ENCODE measurements at regions not wholly inside any gene's neighbourhood (a gene's known extent, or its start where the extent isn't known, plus 50 kb on each side); places are given as distances from the start of the nearest gene placed in this dataset.

DNA sequence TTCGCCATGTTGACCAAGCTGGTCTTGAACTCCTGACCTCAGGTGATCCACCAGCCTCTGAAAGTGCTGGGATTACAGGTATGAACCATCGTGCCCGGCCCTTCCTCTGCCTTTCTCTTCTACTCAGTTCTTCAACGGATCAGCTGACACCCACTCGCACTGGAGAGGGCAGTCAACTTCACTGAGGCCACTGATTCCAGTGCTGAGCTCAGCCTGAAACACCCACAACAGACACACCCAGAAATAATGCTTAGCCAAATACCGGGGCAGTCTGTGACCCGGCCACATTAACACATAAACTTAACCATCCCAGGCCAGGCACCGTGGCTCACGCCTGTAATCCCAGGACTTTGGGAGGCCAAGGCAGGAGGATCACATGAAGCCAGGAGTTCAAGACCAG lies 119.3 kb upstream of the CHST15 start:
- no peaks in the 10 kb centered on the region for H3K36me3 Mint-ChIP-seq (ENCODE audit: insufficient read depth)
- H3K9me3 Mint-ChIP-seq = no peaks in the 10 kb centered on the region
- H3K27ac Mint-ChIP-seq (ENCODE audit: low read depth) = no peak overlapping the region
- DNase-seq (ENCODE audit: low spot score in 2 of 2) = no peak
- ATAC-seq (replicated peaks; ENCODE audit: extremely low read depth, poor library complexity, severe bottlenecking) = no peak
- H3K27me3 Mint-ChIP-seq = peaks cover 19% of the 10 kb centered on the region
- no peaks in the 10 kb centered on the region for H3K4me1 Mint-ChIP-seq
- H3K4me3 Mint-ChIP-seq = no peak overlapping the region

DNA sequence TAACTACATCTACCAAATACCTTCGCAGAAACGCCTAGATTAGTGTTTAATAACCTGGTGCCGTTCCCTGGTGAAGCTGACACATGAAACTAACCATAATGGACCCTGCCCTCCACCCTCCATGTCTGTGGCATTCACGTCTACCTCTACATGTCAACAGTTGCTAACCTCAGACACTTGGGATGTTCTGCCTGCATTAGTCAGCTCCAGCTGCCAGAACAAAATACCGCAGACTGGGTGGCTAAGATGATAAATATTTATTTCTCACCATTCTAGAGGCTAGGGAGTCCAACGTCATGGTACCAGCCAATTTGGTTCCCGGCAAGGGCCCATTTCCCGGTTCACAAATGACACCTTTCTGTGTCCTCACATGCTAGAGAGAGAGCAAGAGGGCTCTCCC lies 118.5 kb upstream of the CHST15 start:
- Mint-ChIP-seq H3K27ac (ENCODE audit: low read depth) (no peak overlapping the region), H3K27me3 (peaks cover 22% of the 10 kb centered on the region), H3K9me3 (no peaks in the 10 kb centered on the region), H3K4me1 (no peaks in the 10 kb centered on the region), H3K4me3 (no peak overlapping the region), H3K36me3 (ENCODE audit: insufficient read depth) (no peaks in the 10 kb centered on the region)
- DNase-seq (ENCODE audit: low spot score in 2 of 2) (no peak), ATAC-seq (replicated peaks; ENCODE audit: extremely low read depth, poor library complexity, severe bottlenecking) (no peak)

DNA sequence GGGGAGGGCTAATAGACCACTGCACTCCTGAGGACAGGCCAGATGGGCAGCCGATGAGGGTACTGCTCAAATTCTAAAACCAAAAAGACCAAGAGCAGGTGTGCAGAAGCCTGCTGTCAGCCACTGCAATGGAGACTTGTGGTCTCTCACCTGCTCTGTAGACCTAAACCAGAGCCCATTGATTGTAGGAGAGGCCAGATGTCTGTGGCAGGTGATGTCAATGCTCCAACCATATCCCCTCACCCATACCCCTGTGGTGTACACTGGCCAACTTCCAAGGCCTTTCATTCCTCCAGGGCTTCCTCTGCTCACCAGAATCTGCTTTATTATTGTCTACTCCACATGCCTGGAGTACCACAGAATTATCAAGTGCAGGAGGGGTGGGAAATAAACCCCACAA lies 116.9 kb upstream of the CHST15 start:
- Mint-ChIP-seq H3K9me3 (no peaks in the 10 kb centered on the region), H3K27me3 (peaks cover 17% of the 10 kb centered on the region), H3K36me3 (ENCODE audit: insufficient read depth) (no peaks in the 10 kb centered on the region), H3K4me3 (no peak overlapping the region), H3K27ac (ENCODE audit: low read depth) (no peak overlapping the region), H3K4me1 (no peaks in the 10 kb centered on the region)
- ATAC-seq (replicated peaks; ENCODE audit: extremely low read depth, poor library complexity, severe bottlenecking) (no peak), DNase-seq (ENCODE audit: low spot score in 2 of 2) (no peak)

DNA sequence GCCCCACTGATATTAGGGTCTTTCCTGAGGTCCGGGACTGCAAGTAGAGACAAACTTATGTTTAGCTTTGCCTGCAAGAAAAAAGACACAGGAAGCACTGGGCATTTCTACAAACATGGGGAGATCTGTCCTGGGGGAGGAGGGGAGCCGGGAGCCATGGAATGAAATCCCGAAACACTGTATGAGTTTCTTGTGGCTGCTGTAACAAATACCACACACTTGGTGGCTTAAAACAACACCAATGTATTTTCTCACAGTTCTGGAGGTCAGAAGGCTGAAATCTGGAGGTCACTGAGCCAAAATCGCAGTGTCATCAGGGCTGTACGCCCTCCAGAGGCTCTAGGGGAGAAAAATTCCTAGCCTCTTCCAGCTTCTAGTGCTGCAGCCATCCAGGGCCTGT lies 114.0 kb upstream of the CHST15 start:
- Mint-ChIP-seq H3K4me3 (no peak overlapping the region), H3K36me3 (ENCODE audit: insufficient read depth) (no peaks in the 10 kb centered on the region), H3K4me1 (no peaks in the 10 kb centered on the region), H3K27ac (ENCODE audit: low read depth) (no peak overlapping the region), H3K9me3 (no peaks in the 10 kb centered on the region), H3K27me3 (peaks cover 29% of the 10 kb centered on the region)
- DNase-seq (ENCODE audit: low spot score in 2 of 2) = no peak
- ATAC-seq (replicated peaks; ENCODE audit: extremely low read depth, poor library complexity, severe bottlenecking) = no peak

DNA sequence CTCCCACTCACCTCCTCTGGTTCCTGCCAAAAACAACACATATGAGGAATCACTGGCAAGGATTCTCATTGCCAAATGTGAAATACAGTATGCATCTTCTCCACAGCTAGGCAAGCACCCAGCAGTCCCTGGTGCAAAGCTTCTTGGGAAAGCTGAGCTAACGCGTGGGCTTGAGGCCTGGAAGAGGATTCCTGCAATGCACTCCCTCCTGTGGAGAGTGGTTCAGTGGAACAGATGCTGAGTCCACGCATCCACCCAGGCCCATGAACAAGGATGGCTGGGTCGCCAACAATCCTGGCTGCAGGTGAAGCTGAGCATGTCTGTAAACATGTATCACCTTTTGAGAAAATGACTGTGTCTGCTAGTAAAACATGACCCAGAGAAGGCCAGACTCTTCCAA lies 113.2 kb upstream of the CHST15 start:
- DNase-seq (ENCODE audit: low spot score in 2 of 2) (no peak), ATAC-seq (replicated peaks; ENCODE audit: extremely low read depth, poor library complexity, severe bottlenecking) (no peak)
- H3K4me3 Mint-ChIP-seq = no peak overlapping the region
- no peaks in the 10 kb centered on the region for H3K36me3 Mint-ChIP-seq (ENCODE audit: insufficient read depth)
- no peak overlapping the region for H3K27ac Mint-ChIP-seq (ENCODE audit: low read depth)
- peaks cover 29% of the 10 kb centered on the region for H3K27me3 Mint-ChIP-seq
- no peaks in the 10 kb centered on the region for H3K4me1 Mint-ChIP-seq
- H3K9me3 Mint-ChIP-seq = no peaks in the 10 kb centered on the region

DNA sequence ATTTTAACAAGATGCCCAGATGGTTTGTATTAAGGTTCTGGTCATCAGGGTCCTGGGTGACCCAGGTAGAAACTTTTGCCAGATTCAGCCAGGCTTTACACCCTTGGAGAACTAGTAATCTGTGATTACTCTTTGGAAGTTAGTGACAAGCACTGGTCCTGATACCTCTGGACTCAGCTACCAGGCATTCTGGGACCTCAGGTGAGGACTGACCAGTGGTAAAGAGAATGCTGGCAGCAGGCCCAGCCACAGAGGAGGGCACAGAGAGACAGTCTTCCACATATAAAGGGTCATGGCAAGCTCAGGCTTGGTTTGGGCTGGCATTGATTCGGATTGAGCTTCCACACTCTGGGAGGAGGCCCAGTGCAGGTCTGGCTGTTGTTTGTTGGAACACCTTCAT lies 112.0 kb upstream of the CHST15 start:
- peaks cover 39% of the 10 kb centered on the region for H3K27me3 Mint-ChIP-seq
- H3K9me3 Mint-ChIP-seq = no peaks in the 10 kb centered on the region
- H3K36me3 Mint-ChIP-seq (ENCODE audit: insufficient read depth) = no peaks in the 10 kb centered on the region
- DNase-seq (ENCODE audit: low spot score in 2 of 2) (no peak), ATAC-seq (replicated peaks; ENCODE audit: extremely low read depth, poor library complexity, severe bottlenecking) (no peak)
- no peak overlapping the region for H3K27ac Mint-ChIP-seq (ENCODE audit: low read depth)
- H3K4me3 Mint-ChIP-seq = no peak overlapping the region
- H3K4me1 Mint-ChIP-seq = no peaks in the 10 kb centered on the region

DNA sequence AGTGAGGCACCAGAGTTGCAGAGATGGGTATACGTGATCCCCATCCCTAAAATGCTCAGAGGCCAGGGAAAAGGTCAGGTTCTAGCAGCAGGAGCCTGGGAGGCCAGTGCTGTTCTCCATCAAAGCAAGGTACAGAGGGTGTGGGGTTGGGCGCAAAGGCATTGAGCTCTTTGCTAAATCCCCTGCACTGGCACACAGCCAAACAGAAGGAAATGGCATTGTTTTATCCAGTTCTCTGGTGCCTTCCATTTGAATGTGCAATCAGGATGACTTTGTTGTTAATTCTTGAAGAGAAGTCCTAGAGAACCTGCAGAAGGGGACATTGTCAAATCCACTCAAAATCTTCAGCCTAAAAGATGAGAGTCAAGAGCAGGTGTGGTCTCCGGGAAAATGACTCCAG lies 111.3 kb upstream of the CHST15 start:
- Mint-ChIP-seq H3K27ac (ENCODE audit: low read depth) (no peak overlapping the region), H3K36me3 (ENCODE audit: insufficient read depth) (no peaks in the 10 kb centered on the region), H3K4me3 (no peak overlapping the region), H3K9me3 (no peaks in the 10 kb centered on the region), H3K4me1 (no peaks in the 10 kb centered on the region), H3K27me3 (peaks cover 42% of the 10 kb centered on the region)
- DNase-seq (ENCODE audit: low spot score in 2 of 2) (no peak), ATAC-seq (replicated peaks; ENCODE audit: extremely low read depth, poor library complexity, severe bottlenecking) (no peak)

DNA sequence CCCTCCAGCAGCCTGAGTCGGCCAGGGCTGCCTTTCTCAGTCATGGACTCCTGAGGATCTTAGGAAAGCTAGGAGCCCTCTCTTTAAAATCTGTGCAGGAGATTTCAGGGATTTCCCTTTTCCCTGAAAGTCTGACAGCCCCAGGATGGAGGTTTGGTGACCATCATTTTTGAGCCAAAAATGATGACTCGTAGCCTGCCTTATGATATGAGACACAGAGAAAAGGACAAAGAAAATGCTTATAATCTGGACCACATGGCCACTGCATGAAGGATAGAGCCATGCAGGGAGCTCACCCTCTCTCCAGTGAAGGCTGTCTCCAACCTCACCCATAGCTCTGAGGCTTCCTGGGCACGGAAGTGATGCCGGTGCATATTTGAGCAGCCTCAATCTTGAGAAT lies 106.6 kb upstream of the CHST15 start:
- no peaks in the 10 kb centered on the region for H3K4me1 Mint-ChIP-seq

DNA sequence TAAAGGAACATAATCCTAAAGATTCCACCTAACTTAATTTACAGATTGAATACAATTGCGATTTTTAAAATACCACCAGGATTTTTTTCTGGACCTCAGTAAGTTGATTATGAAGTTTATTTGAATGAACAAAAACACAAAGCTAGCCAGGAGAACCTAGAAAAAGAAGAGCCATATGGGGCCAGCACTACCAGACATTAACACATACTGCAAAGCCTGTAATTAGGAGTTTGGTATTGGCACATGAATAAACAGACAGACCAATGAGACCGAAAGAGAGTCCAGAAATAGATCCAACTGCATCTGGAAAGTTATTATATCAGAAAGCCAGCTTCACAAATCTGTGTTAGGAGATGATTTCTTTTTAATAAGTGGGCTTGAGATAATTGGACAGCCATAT lies 105.5 kb upstream of the CHST15 start:
- H3K27me3 Mint-ChIP-seq = peaks cover 49% of the 10 kb centered on the region
- ATAC-seq (replicated peaks; ENCODE audit: extremely low read depth, poor library complexity, severe bottlenecking) (no peak), DNase-seq (ENCODE audit: low spot score in 2 of 2) (no peak)
- no peaks in the 10 kb centered on the region for H3K4me1 Mint-ChIP-seq
- no peaks in the 10 kb centered on the region for H3K9me3 Mint-ChIP-seq
- no peak overlapping the region for H3K4me3 Mint-ChIP-seq
- H3K27ac Mint-ChIP-seq (ENCODE audit: low read depth) = no peak overlapping the region
- no peaks in the 10 kb centered on the region for H3K36me3 Mint-ChIP-seq (ENCODE audit: insufficient read depth)

More for the DNA sequence above, 106.6 kb upstream of the CHST15 start:
- Mint-ChIP-seq H3K9me3 (no peaks in the 10 kb centered on the region), H3K27ac (ENCODE audit: low read depth) (no peak overlapping the region), H3K36me3 (ENCODE audit: insufficient read depth) (no peaks in the 10 kb centered on the region), H3K27me3 (peaks cover 45% of the 10 kb centered on the region), H3K4me3 (no peak overlapping the region)
- DNase-seq (ENCODE audit: low spot score in 2 of 2) (no peak), ATAC-seq (replicated peaks; ENCODE audit: extremely low read depth, poor library complexity, severe bottlenecking) (no peak)

DNA sequence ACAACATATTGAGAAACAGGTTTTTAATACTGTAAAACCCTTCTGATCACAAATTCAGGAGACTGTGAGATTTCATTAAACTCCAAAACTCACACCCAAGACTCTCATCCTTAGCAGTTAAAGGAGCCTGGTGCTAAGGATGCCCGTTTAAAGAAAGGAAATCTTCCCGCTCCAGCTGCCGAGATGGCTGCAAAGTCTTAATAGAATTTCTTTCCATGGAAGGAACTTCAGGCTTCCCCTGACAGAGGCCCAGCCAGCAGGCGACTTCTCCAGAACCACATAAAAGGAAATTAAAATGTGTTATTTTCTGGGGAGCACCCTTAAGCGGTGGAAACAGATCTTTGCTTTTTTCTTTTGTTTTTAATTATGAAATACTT lies 104.7 kb upstream of the CHST15 start:
- Mint-ChIP-seq H3K9me3 (no peaks in the 10 kb centered on the region), H3K36me3 (ENCODE audit: insufficient read depth) (no peaks in the 10 kb centered on the region), H3K4me1 (no peaks in the 10 kb centered on the region), H3K4me3 (no peak overlapping the region), H3K27me3 (peaks cover 50% of the 10 kb centered on the region), H3K27ac (ENCODE audit: low read depth) (no peak overlapping the region)
- ATAC-seq (replicated peaks; ENCODE audit: extremely low read depth, poor library complexity, severe bottlenecking) = no peak
- no peak for DNase-seq (ENCODE audit: low spot score in 2 of 2)

DNA sequence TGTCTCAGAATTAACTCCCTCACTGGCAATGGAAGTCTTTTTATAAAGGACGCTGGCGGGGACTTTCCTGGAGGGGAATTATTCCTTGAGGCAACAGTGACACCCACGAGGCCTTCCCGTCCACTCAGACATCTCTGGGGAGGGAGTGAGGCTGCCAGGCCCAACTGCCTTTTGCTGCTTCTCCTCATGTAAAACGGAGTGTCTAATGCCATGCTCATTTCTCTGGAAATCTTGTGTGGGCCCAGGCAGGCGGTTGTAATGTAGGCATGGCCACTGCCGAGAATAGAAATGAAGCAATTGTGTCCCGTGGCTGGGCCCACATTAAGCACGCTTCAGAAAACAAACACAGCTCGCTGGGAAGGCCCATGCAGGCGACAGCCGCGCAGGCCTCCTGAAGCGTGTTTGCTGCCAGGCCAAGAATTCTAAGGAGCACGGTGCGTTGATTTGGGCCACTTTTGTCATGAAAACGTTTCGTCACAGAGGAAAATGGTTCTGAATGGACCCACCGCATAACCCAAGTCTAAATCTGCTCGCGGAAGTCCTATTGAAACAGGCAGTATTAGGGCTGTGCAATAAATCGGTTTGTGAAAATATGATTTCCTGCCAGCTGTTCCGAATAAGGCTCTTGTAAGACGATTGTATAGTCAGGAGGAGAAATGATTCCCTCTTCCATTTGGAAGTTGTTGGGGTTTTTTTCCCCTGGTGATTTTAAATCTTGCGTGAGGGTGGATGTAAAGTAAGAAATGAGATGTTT lies 104.2 kb upstream of the CHST15 start:
- Mint-ChIP-seq H3K9me3 (no peaks in the 10 kb centered on the region), H3K27me3 (peaks cover 55% of the 10 kb centered on the region), H3K27ac (ENCODE audit: low read depth) (no peak overlapping the region), H3K4me1 (no peaks in the 10 kb centered on the region), H3K36me3 (ENCODE audit: insufficient read depth) (no peaks in the 10 kb centered on the region), H3K4me3 (no peak overlapping the region)
- ATAC-seq (replicated peaks; ENCODE audit: extremely low read depth, poor library complexity, severe bottlenecking) (no peak), DNase-seq (ENCODE audit: low spot score in 2 of 2) (no peak)

DNA sequence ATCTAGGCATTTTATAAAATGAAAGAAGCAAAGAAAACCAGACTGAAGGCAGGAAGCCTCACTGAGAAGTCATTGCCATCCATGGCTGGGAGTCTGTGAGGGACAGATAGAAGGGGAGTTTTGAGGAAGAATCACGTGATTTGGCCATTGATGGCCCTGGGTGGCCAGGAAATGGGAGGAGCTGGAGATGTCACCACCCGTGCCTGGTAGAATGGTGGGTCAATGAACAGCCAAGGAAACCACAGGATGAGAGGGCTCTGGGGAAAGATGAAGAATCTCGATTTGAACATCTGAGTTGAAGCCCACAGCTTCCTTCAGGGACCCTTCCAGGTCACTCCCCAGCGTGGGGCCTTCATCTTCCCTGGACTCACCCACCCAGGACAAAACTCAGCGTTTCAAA lies 103.3 kb upstream of the CHST15 start:
- Mint-ChIP-seq H3K36me3 (ENCODE audit: insufficient read depth) (no peaks in the 10 kb centered on the region), H3K4me1 (no peaks in the 10 kb centered on the region), H3K27ac (ENCODE audit: low read depth) (no peak overlapping the region), H3K27me3 (peaks cover 64% of the 10 kb centered on the region), H3K9me3 (no peaks in the 10 kb centered on the region), H3K4me3 (no peak overlapping the region)
- no peak for DNase-seq (ENCODE audit: low spot score in 2 of 2)
- no peak for ATAC-seq (replicated peaks; ENCODE audit: extremely low read depth, poor library complexity, severe bottlenecking)

DNA sequence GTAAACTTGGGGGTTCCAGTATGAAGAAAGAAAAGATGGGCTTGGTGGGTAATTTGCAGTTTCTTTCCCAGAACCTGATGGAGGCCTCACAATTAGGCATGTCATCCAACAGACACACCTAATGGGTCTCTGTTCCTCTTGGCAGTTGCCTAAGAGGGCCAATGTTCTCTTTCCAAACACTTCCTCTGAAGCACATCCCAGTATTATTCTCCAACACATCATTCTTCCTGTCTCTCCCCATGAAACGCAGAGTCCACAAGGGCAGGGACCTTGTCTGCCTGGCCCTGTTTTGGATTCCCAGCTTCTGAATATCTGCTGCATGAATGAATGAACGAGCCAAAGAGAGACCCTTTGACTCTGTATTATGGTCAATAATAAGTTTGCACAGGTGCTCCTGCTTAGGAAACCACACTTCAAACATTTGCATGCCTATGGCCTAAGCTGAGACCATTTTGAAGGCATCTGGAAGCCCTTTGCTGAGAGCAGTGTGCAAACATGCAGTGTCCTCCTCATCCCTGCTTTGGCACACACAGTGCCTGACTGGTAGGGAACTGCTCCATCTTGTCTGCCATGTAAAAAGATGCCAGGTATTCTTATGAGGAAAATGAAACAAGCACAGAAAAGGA lies 100.9 kb upstream of the CHST15 start:
- Mint-ChIP-seq H3K27me3 (peaks cover 68% of the 10 kb centered on the region), H3K4me1 (no peaks in the 10 kb centered on the region), H3K27ac (ENCODE audit: low read depth) (no peak overlapping the region), H3K4me3 (no peak overlapping the region), H3K9me3 (no peaks in the 10 kb centered on the region), H3K36me3 (ENCODE audit: insufficient read depth) (no peaks in the 10 kb centered on the region)
- ATAC-seq (replicated peaks; ENCODE audit: extremely low read depth, poor library complexity, severe bottlenecking) = no peak
- DNase-seq (ENCODE audit: low spot score in 2 of 2) = no peak
